ENCODE measurements at regions not wholly inside any gene's neighbourhood (a gene's known extent, or its start where the extent isn't known, plus 50 kb on each side); places are given as distances from the start of the nearest gene placed in this dataset.

- TF ChIP-seq, protein P1, sequence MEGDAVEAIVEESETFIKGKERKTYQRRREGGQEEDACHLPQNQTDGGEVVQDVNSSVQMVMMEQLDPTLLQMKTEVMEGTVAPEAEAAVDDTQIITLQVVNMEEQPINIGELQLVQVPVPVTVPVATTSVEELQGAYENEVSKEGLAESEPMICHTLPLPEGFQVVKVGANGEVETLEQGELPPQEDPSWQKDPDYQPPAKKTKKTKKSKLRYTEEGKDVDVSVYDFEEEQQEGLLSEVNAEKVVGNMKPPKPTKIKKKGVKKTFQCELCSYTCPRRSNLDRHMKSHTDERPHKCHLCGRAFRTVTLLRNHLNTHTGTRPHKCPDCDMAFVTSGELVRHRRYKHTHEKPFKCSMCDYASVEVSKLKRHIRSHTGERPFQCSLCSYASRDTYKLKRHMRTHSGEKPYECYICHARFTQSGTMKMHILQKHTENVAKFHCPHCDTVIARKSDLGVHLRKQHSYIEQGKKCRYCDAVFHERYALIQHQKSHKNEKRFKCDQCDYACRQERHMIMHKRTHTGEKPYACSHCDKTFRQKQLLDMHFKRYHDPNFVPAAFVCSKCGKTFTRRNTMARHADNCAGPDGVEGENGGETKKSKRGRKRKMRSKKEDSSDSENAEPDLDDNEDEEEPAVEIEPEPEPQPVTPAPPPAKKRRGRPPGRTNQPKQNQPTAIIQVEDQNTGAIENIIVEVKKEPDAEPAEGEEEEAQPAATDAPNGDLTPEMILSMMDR (IDR thresholded peaks at IDR 0.05): no peak
- no peak for TF ChIP-seq POLR2A (IDR thresholded peaks at IDR 0.05)
Measured at GRCh38 chr17:62876063-62876462, 67.9 kb upstream of the MARCHF10 start.
